ENCODE measurements at regions not wholly inside any gene's neighbourhood (a gene's known extent, or its start where the extent isn't known, plus 50 kb on each side); places are given as distances from the start of the nearest gene placed in this dataset.

- Histone ChIP-seq H2BK12ac (ENCODE audit: low read depth, low read length) (no peak overlapping the region), H2BK120ac (replicated peaks; ENCODE audit: low read depth, low read length) (no peak overlapping the region), H4K20me1 (replicated peaks in 1 of 2; ENCODE audit: control insufficient read depth in 1 of 2, insufficient read depth in 2 of 2, low read length in 2 of 2) (no peaks in the 10 kb centered on the region), H3K23ac (ENCODE audit: insufficient read length) (no peak overlapping the region), H3K14ac (ENCODE audit: insufficient read length) (no peak overlapping the region), H4K8ac (ENCODE audit: extremely low read depth, insufficient read depth, low read length) (no peak overlapping the region), H3K79me1 (ENCODE audit: low read depth, low read length) (no peaks in the 10 kb centered on the region), H3K56ac (replicated peaks; ENCODE audit: insufficient read length, low read depth, low read length) (no peak overlapping the region), H3K36me3 (ENCODE audit: control insufficient read depth in 2 of 4, insufficient read depth in 4 of 4, low read length in 3 of 4) (no peaks in the 10 kb centered on the region), H3K27me3 (replicated peaks in 1 of 4; ENCODE audit: control insufficient read depth in 3 of 4, extremely low read depth in 1 of 4, insufficient read depth in 3 of 4, low read length in 3 of 4) (no peaks in the 10 kb centered on the region), H3K9ac (replicated peaks in 1 of 4; ENCODE audit: extremely low read depth in 1 of 4, low read depth in 3 of 4, low read length in 3 of 4) (no peak overlapping the region), H3K4me2 (ENCODE audit: insufficient read depth in 1 of 2, low read depth in 2 of 2, low read length in 2 of 2) (no peak overlapping the region), H3K4ac (replicated peaks; ENCODE audit: insufficient read length, low read depth, low read length) (no peak overlapping the region), H3K23me2 (ENCODE audit: low read depth, low read length) (no peaks in the 10 kb centered on the region), H2AFZ (ENCODE audit: low read length) (no peak overlapping the region), H4K5ac (ENCODE audit: insufficient read length, low read depth, low read length) (no peak overlapping the region), H3K9me3 (ENCODE audit: insufficient read depth in 2 of 2, low read depth in 1 of 2, low read length in 1 of 2) (no peaks in the 10 kb centered on the region), H4K91ac (replicated peaks; ENCODE audit: insufficient read length, low read length) (no peak overlapping the region), H3K4me1 (replicated peaks in 1 of 4; ENCODE audit: control insufficient read depth in 3 of 4, insufficient read depth in 4 of 4, low read length in 3 of 4) (no peaks in the 10 kb centered on the region), H2BK5ac (ENCODE audit: low read depth, low read length) (no peak overlapping the region), H2AK5ac (ENCODE audit: low read depth, low read length) (no peak overlapping the region), H3K27ac (ENCODE audit: low read depth, low read length) (no peak overlapping the region), H2BK15ac (ENCODE audit: low read length) (no peak overlapping the region), H3K18ac (ENCODE audit: extremely low read depth, low read length) (no peak overlapping the region), H3K4me3 (ENCODE audit: extremely low read depth in 1 of 4, insufficient read depth in 2 of 4, low read depth in 3 of 4, low read length in 4 of 4) (no peak overlapping the region), H3K79me2 (ENCODE audit: control insufficient read depth in 1 of 2, insufficient read depth in 2 of 2, low read length in 2 of 2) (no peaks in the 10 kb centered on the region), H2BK20ac (ENCODE audit: low read length) (no peak overlapping the region)
- 95% methylated on average over 3 of the region's 3 CpGs; no CpG with 5 or more reads in 1 of the 2 experiments for WGBS, 2 experiments (ENCODE audit: extremely low coverage in 1 of 2, insufficient coverage in 1 of 2, insufficient read length in 1 of 2, insufficient replicate concordance in 2 of 2, low coverage in 1 of 2, low lambda C conversion rate in 2 of 2, missing lambda C conversion rate in 1 of 2)
- no peak for DNase-seq (ENCODE audit: low read depth in 1 of 2, low spot score in 2 of 2)
- TF ChIP-seq TAF1 (IDR thresholded peaks at IDR 0.05; ENCODE audit: low read depth, low read length) = no peak
- no peak for TF ChIP-seq SP1 (IDR thresholded peaks at IDR 0.05; ENCODE audit: low read depth, low read length)
- ChIA-PET CTCF (ENCODE audit: partially characterized antibody) (no interaction called here), POLR2A (ENCODE audit: partially characterized antibody) (no interaction called here)
- no peak for FAIRE-seq
Observed at GRCh38 chr5:86038566-86038965, 579.2 kb upstream of the COX7C start.

Data from H1 (cell line).